H7 (cell line): ENCODE measurements at regions not wholly inside any gene's neighbourhood (a gene's known extent, or its start where the extent isn't known, plus 50 kb on each side); places are given as distances from the start of the nearest gene placed in this dataset.
A peak's percentile ranks its signal among the peaks of the same experiment; 100 is the strongest.

Experiments
- DNase-seq: peaks from one replicate; pipeline ENCODE4 v3.0.0; 2012
- H3K27me3 ChIP-seq: 2 replicates; pipeline ENCODE4 v1.6.0; 2011; ENCODE audit warnings: mild to moderate bottlenecking, low read length; ENCODE audit not compliant: control insufficient read depth, insufficient read depth
- H3K36me3 ChIP-seq: replicated peaks from 2 replicates; pipeline ENCODE4 v1.5.1; 2011; ENCODE audit warnings: low read length; ENCODE audit not compliant: control insufficient read depth, insufficient read depth
- H3K4me3 ChIP-seq: 2 replicates; pipeline ENCODE4 v1.5.1; 2011; ENCODE audit warnings: low read depth, mild to moderate bottlenecking, control low read depth, low read length, moderate library complexity; ENCODE audit not compliant: insufficient read depth

GRCh38 chr12:115898670-115899069 is 378.8 kb downstream of the MED13L start:
- Histone ChIP-seq H3K27me3 (no peaks in the 10 kb centered on the region), H3K4me3 (no peak overlapping the region), H3K36me3 (no peaks in the 10 kb centered on the region)
- DNase-seq: no peak

DNA sequence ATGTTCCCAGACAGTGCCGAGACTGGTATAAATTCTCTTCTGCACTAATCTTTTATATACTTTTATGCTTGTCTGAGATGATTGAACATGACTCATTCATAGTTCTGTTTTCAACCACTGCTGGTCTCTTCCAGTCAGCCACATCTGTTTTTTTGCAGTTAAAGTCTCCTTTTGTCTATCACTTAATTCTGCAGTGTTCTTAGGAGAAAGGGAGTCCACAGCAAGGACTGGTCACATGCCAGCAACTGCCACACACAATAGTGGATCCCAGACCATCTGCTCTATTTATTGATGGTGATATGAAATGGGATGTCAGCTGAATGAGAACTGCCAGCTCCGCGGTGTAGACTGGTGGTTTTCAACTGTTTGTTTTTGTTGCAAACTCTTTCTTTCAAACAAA is 379.8 kb downstream of the MED13L start:
- Histone ChIP-seq H3K36me3 (no peaks in the 10 kb centered on the region), H3K27me3 (no peaks in the 10 kb centered on the region), H3K4me3 (no peak overlapping the region)
- DNase-seq: no peak

GRCh38 chr12:115895247-115895646 is 382.2 kb downstream of the MED13L start:
- Histone ChIP-seq H3K4me3 (no peak overlapping the region), H3K27me3 (no peaks in the 10 kb centered on the region), H3K36me3 (no peaks in the 10 kb centered on the region)
- peak; percentile 53 for DNase-seq

DNA sequence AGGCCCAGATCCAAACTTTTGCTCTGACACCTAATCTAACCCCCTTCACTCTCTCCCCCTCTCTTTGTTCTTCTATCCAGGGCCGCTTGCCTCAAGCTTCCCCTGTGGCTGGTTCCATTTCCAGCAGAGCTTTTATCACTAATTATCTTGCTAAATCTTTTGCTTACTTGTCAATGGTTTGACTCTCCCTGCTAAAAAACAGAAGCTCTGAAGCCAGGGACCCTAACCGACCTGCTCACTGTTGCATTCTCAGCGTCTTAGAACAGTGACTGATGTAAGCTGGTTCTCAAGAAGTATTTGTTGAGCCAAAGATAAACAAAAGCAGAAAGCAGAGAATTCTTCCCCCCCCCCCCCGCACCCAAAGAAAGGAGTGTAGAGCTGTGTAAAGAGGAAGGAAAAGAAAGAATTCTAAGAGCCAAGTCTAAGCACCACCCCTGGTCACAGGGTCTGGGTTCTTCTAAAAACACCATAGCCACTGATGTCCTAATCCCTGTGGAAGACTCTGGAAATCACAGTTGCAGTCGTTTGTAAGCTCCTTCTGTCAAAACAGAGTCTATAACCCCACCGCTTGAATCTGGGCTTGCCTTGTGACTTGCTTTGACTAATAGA is 385.8 kb downstream of the MED13L start:
- Histone ChIP-seq H3K27me3 (no peaks in the 10 kb centered on the region), H3K4me3 (no peak overlapping the region), H3K36me3 (no peaks in the 10 kb centered on the region)
- DNase-seq: no peak

- H3K4me3 ChIP-seq: no peak overlapping the region
- H3K27me3 ChIP-seq: no peaks in the 10 kb centered on the region
- no peak for DNase-seq
- no peaks in the 10 kb centered on the region for H3K36me3 ChIP-seq
These were observed 390.8 kb downstream of the MED13L start for GRCh38 chr12:115886666-115887065.

DNA sequence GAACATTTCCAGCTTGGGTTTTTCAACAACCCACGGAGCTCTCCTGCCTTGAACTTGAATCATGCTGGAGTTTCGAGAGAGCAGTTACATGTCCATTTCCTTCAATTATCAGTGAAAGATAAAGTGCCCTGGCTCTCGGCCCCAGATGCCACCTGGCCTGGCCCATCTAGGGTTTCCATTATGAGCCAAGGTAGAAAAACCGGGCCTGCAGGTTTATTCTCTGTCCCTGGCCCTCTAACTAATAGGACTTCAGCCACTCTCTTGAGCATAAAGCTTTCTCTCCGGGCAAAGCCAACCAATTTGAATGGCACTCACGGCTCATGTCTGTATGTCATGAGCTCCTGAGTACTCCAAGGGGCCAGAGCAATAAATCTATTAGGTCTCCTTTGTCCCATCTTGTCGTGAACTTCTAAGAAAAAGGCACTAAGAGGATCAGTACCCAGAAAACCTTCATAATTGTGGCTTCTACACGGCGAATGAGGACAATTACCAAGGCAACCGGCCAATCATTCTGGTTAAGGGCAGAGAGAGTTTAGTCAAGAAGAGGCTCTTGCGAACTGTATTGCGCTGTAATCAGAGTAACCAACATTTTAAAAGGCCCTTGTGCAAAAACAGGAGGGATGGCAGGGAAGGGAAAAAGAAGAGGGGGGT is 392.3 kb downstream of the MED13L start:
- DNase-seq: no peak
- no peak overlapping the region for H3K4me3 ChIP-seq

GRCh38 chr12:115882936-115883335 is 394.6 kb downstream of the MED13L start:
- Histone ChIP-seq H3K4me3 (no peak overlapping the region), H3K27me3 (no peaks in the 10 kb centered on the region), H3K36me3 (no peaks in the 10 kb centered on the region)
- DNase-seq: no peak

More for the DNA sequence above, 392.3 kb downstream of the MED13L start:
- no peaks in the 10 kb centered on the region for H3K36me3 ChIP-seq
- H3K27me3 ChIP-seq: no peaks in the 10 kb centered on the region

GRCh38 chr12:115880238-115880637 is 397.3 kb downstream of the MED13L start:
- Histone ChIP-seq H3K4me3 (no peak overlapping the region), H3K27me3 (no peaks in the 10 kb centered on the region), H3K36me3 (no peaks in the 10 kb centered on the region)
- no peak for DNase-seq

GRCh38 chr12:115879354-115879753 is 398.1 kb downstream of the MED13L start:
- Histone ChIP-seq H3K36me3 (no peaks in the 10 kb centered on the region), H3K4me3 (no peak overlapping the region), H3K27me3 (no peaks in the 10 kb centered on the region)
- no peak for DNase-seq

DNA sequence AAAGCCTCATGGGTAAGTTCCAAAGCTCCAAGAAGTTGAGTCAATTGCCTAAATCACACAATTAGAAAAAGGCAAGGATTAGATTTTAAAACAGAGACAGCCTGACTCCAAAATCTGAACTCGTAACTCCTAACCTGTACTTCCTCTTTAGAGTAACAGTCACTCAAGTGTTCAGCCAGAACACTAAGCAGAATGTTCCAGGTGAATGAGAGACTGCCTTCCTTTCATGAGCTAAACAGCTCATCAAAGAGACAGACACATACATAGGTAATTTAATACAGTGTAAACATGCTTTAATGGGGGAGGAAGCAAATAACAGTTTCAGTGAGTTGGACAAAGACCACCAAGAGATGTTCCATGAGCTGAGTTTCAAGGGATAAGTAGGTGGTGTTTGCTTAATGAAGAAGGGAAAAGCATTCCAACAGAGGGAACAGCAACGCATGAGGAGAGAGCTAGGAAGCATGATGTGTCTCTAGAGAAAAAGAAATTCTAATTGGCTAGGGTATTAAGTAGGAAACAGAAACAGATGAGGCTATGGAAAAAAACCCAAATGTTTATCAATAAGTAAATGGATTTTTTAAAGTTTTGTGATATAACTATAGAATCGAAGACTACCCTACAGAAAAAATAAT is 403.9 kb downstream of the MED13L start:
- no peak overlapping the region for H3K4me3 ChIP-seq
- H3K27me3 ChIP-seq: no peaks in the 10 kb centered on the region
- no peak for DNase-seq
- H3K36me3 ChIP-seq: no peaks in the 10 kb centered on the region

DNA sequence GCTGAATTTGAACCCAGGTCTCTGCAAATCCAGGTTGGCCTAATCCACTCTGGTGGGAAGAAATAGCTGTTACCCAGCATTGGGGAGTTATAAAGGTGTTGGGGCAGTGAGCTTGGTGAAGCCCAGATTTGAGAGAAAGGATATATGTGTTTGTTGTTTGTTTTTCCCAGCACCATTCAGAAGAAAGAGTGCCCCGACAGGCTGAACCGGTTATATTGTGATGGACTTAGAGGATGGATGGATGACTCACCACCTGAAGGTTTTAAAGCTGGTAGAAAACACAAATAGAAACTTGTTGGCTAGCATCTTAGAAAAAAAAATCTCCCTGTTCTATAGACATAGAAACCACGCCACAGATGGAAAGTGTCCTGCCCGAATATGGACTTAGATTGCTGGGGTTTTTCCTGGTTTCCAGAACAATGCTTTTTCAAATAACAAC is 404.6 kb downstream of the MED13L start:
- Histone ChIP-seq H3K4me3 (no peak overlapping the region), H3K27me3 (no peaks in the 10 kb centered on the region), H3K36me3 (no peaks in the 10 kb centered on the region)
- peak; percentile 51 for DNase-seq

- H3K27me3 ChIP-seq: no peaks in the 10 kb centered on the region
- H3K4me3 ChIP-seq: no peak overlapping the region
- H3K36me3 ChIP-seq: no peaks in the 10 kb centered on the region
- no peak for DNase-seq
These were observed 405.3 kb downstream of the MED13L start for GRCh38 chr12:115872212-115872611.

- H3K27me3 ChIP-seq: no peaks in the 10 kb centered on the region
- DNase-seq: peak; percentile 71
- H3K36me3 ChIP-seq: no peaks in the 10 kb centered on the region
- no peak overlapping the region for H3K4me3 ChIP-seq
These were observed 405.8 kb downstream of the MED13L start for GRCh38 chr12:115871714-115872113.

- no peak for DNase-seq
- Histone ChIP-seq H3K4me3 (no peak overlapping the region), H3K27me3 (no peaks in the 10 kb centered on the region), H3K36me3 (no peaks in the 10 kb centered on the region)
These were observed 407.0 kb downstream of the MED13L start for GRCh38 chr12:115870510-115870909.

DNA sequence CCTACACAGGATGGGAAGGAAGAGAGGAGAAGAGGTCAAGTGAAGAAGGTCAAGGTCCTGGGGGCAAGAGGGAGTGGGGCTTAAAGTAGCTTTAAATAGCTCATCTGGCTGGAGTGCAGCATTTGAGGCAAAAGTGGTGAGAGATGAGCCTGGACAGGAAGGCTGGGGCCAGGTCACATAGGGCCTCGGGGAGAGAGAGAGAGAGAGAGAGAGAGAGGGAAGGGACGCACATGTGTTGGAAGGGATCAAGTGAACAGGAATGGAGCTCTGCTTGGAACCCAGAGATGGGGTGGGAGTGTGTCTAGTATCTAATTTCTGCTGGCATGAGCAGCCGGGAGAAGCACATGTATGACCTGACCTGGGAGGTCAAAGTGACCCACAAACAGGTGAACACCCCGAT is 407.5 kb downstream of the MED13L start:
- no peak overlapping the region for H3K4me3 ChIP-seq
- H3K27me3 ChIP-seq: no peaks in the 10 kb centered on the region
- no peaks in the 10 kb centered on the region for H3K36me3 ChIP-seq
- no peak for DNase-seq
